Activated T-helper 2 cell treated with anti-CD3 and anti-CD28 coated beads, Interferon-gamma antibody, Interleukin-2, Interleukin-4, amounts not matched to agents 10 μg/mL and 5 μg/mL and 100 μg/mL, durations not matched to agents 14 hours and 24 hours and 36 hours (primary cell): ENCODE measurements at regions not wholly inside any gene's neighbourhood (a gene's known extent, or its start where the extent isn't known, plus 50 kb on each side); places are given as distances from the start of the nearest gene placed in this dataset.
A peak's percentile ranks its signal among the peaks of the same experiment; 100 is the strongest.
"Not testable (repeated sequence)": the region's sequence is repeated elsewhere in the genome, so short reads cannot be mapped to it uniquely, and the experiment has no call there.

Source experiments
- DNase-seq: peaks from one replicate; pipeline ENCODE4 v3.0.0; 2021; ENCODE audit warnings: low spot score
- H3K27ac Mint-ChIP-seq: one replicate; pipeline ENCODE4 v1.8.0; 2021; ENCODE audit warnings: mixed read lengths
- H3K27me3 Mint-ChIP-seq: one replicate; pipeline ENCODE4 v1.8.0; 2021; ENCODE audit warnings: low read depth, mixed read lengths
- H3K36me3 Mint-ChIP-seq: one replicate; pipeline ENCODE4 v1.8.0; 2021; ENCODE audit warnings: low read depth, mixed read lengths
- H3K4me1 Mint-ChIP-seq: one replicate; pipeline ENCODE4 v1.8.0; 2021; ENCODE audit warnings: low read depth, mixed read lengths
- H3K4me3 Mint-ChIP-seq: one replicate; pipeline ENCODE4 v1.8.0; 2021; ENCODE audit warnings: low read depth, mild to moderate bottlenecking, moderate library complexity, mixed read lengths
- H3K9me3 Mint-ChIP-seq: one replicate; pipeline ENCODE4 v1.8.0; 2021; ENCODE audit warnings: mixed read lengths
- intact Hi-C: fragments of 100-400 bp; cut with micrococcal nuclease; formaldehyde crosslinking; loops from one replicate; pipeline ENCODE4 v1.15.1; 2023

DNA sequence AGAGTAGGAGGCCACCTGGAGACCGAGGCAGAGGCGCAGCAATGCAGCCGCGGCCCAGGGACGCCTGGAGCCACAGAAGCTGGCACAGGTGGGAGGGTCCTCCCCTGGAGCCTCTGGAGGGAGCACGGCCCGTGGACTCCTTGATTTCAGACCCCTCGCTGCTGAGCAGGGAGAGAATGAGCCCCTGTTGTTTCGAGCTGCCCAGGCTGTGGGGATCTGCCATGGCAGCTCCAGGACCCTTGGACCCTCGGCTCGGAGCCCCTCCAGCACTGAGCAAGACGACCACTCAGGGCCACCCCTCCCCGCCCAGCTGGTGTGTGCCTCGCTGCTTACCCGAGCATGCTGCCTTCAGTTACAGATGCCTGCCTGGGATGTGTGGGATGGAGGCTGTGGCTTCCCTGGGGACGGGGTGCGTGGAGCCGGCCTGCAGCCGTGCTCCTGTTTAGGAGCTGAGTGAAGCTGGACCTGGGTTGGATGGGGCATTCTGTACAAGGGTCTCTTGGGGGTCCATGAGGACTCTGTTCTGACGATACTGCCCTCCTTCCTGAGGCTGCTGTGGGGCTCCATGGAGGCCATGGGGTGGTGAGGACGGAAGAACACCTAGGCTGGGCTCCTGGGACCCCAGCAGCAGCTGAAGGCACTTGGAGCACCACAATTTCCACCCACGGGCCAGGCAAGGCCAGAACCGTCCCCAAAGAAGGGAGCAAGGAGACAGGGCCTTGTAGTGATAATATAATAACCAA, 115.1 kb upstream of the LPCAT1 start:
- no peaks in the 10 kb centered on the region for H3K9me3 Mint-ChIP-seq
- H3K27me3 Mint-ChIP-seq = peaks cover 14% of the 10 kb centered on the region
- H3K4me1 Mint-ChIP-seq = peaks cover 20% of the 10 kb centered on the region
- peaks cover 3% of the 10 kb centered on the region for H3K36me3 Mint-ChIP-seq
- intact Hi-C loops = no loop called here
- no peak for DNase-seq
- H3K27ac Mint-ChIP-seq = no peak overlapping the region
- H3K4me3 Mint-ChIP-seq = no peak overlapping the region

DNA sequence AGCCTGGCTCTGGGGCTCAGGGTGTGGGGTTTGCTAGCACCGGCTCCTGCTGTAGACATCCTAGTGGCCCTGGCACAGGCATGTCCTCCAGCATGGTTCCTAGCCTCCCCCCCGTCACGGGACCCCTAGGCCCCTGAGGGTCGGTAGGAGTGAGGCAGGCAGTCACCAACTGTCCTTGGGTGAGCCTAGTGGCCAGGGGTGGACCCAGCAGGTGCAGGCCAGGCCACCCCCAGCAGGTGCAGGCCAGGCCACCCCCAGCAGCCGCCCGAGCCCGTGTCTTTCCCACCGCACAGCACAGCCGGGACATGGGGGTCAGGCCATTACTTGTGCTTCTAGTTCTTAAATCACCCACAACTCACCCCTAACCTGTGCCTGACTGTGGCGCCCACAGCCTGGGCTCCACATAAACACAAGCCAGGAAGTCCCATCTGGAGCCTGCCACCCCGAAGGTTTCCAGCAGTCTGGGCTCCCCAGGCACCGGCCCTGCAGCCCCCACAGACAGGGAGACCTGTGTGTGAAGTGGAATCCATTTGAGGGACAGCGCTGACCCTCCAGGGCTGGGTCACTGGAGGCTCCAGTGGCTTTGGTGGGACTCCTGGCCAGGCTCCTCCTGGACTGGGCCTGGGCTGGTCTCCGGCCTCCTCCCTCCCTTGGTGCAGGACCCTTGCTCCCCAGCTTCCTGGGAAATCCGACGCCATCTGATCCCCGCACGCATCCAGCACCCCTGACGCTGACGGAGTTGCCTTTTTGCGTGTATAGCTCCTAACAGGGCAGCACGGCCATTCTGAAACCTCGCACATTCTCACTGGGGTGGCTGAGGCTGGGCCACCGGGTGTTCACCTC, 114.1 kb upstream of the LPCAT1 start:
- intact Hi-C loops = no loop called here
- H3K4me1 Mint-ChIP-seq = peaks cover 24% of the 10 kb centered on the region
- H3K27ac Mint-ChIP-seq = no peak overlapping the region
- H3K9me3 Mint-ChIP-seq = no peaks in the 10 kb centered on the region
- no peak for DNase-seq
- peaks cover 7% of the 10 kb centered on the region for H3K27me3 Mint-ChIP-seq
- H3K36me3 Mint-ChIP-seq = peaks cover 3% of the 10 kb centered on the region
- H3K4me3 Mint-ChIP-seq = no peak overlapping the region

DNA sequence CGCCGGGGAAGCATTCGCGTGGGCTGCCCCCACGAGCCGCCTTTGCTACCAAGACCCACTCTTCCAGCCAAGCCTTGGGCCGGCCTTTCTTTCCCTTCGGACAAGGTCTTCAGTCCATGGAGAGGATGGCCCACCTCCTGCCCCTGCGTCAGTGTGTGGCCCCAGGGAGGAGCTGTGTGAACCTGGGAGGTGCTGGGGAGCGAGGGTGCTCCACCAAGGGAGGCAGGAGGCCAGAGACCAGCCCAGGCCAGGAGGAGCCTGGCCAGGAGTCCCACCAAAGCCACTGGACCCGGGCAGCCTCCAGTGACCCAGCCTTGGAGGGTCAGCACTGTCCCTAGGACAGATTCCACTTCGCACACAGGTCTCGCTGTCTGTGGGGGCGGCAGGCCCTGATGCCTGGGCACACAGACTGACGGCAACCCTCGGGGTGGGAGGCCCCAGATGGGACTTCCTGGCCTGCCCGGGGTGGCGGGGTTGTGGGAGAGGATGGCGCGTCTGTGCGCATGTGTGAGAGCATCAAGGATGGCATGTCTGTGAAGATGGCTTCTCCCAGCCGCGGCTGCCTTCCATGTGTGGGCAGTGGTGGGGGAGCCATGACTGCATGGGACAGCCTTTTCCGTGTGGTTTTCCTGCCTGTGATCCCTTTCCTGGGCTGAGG, 113.3 kb upstream of the LPCAT1 start:
- Mint-ChIP-seq H3K4me1 (peaks cover 31% of the 10 kb centered on the region), H3K36me3 (peaks cover 8% of the 10 kb centered on the region), H3K27me3 (peaks cover 7% of the 10 kb centered on the region), H3K4me3 (no peak overlapping the region), H3K9me3 (no peaks in the 10 kb centered on the region), H3K27ac (no peak overlapping the region)
- no peak for DNase-seq
- intact Hi-C loops = no loop called here

DNA sequence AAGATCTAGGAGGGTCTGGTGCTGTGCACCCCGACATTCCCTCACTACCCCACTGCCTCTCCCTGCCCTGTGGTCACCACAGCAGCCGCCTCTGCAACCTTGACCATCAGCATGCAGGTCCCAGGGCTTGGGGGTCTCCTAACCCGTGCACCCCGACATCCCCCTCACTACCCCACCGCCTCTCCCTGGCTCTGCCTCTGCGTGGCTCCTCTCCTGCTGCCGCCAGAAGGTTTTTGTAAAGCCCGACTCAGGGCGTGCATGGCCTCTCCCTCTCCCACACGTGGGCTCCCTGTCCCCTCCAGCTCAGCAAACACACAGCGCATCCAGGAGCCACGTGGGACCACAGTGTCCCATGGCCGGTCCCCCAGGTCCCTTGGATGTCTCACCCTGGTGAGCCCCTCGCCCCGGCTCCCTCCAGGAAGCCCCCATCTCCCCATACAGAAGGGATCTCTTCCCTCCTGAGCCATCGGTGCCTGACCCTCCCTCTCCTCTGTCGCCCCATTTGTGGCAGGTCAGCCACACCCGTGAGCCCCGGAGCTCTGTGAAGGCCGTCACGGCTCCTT, 112.5 kb upstream of the LPCAT1 start:
- intact Hi-C loops, H3K27me3 Mint-ChIP-seq, H3K9me3 Mint-ChIP-seq, DNase-seq: not testable (repeated sequence)
- Mint-ChIP-seq H3K36me3 (peaks cover 10% of the 10 kb centered on the region), H3K27ac (peak overlapping the region; percentile 70), H3K4me1 (peaks cover 27% of the 10 kb centered on the region), H3K4me3 (peak overlapping the region; percentile 38)

DNA sequence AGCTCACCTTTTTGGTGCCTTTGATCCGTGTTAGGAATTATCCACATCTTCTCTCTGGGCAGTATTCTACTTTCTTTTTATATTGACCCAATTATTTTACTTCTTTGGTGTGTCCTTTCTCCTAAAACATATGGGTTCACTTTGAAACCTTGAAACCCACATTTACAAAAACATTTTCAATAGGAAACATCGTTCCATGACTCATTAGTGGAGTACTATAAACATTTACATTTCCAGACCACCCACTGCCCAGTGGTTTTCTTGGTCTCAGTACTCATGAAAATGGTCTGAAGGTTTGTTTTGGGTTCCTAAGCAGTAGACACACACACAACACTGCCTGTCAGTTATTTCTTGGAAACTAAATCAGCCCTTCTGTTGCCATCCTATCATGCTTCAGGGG, 111.7 kb upstream of the LPCAT1 start:
- H3K27me3 Mint-ChIP-seq, H3K9me3 Mint-ChIP-seq, intact Hi-C loops, DNase-seq: not testable (repeated sequence)
- H3K4me3 Mint-ChIP-seq = peak overlapping the region; percentile 69
- H3K36me3 Mint-ChIP-seq = peaks cover 14% of the 10 kb centered on the region
- H3K4me1 Mint-ChIP-seq = peaks cover 25% of the 10 kb centered on the region
- peak overlapping the region; percentile 70 for H3K27ac Mint-ChIP-seq

DNA sequence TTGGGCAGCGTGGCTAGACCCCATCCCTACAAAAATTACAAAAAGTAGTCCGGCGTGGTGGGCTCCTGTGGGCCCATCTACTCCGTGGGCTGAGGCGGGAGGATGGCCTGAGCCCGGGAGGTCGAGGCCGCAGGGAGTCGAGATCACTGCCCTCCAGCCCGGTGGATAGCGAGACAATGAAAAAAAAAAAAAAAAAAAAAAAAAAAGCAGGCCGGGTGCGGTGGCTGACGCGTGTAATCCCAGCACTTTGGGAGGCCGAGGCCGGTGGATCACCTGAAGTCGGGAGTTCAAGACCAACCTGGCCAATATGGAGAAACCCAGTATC, 110.5 kb upstream of the LPCAT1 start:
- H3K27me3 Mint-ChIP-seq = no peaks in the 10 kb centered on the region
- H3K4me3 Mint-ChIP-seq = peak overlapping the region; percentile 93
- peak overlapping the region; percentile 96 for H3K27ac Mint-ChIP-seq

DNA sequence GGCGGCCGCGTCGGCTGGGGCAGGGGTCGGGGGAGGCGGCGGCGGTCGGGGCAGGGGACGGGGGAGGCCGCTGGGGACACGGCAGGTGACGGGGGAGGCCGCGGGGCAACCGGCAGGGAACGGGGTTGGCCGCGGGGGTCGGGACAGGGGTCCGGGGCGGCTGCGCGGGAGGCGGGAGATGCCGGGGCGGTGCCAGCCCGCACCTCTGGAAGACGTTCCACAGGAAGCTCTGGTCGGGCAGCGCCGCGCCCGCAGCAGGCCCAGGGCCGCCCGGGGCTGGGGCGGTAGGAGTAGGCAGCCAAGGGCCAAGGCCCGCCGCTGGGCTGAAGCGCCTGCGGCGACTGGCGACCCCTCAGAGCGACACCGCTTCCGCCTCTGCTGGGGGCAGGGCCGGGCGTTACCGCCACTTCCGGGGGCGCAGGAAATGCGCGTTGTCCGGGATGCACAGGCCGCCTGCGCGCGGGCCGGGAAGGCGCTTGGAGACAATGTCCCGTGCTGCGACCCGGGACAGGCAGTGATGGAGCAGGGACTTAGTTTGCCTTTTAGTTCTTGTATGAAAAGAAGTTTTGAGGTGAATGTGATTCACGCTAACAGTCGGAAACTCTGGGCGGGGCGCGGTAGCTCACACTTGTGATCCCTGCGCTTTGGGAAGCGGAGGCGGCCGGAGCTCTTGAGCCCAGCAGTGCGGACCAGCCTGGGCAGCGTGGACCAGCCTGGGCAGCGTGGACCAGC, 110.0 kb upstream of the LPCAT1 start:
- H3K4me3 Mint-ChIP-seq = peak overlapping the region; percentile 93
- peaks cover 26% of the 10 kb centered on the region for H3K4me1 Mint-ChIP-seq
- no peaks in the 10 kb centered on the region for H3K27me3 Mint-ChIP-seq
- intact Hi-C loops = no loop called here
- H3K27ac Mint-ChIP-seq = peak overlapping the region; percentile 96
- DNase-seq = peak; percentile 80
- no peaks in the 10 kb centered on the region for H3K9me3 Mint-ChIP-seq
- peaks cover 21% of the 10 kb centered on the region for H3K36me3 Mint-ChIP-seq

More for the DNA sequence above, 110.5 kb upstream of the LPCAT1 start:
- Mint-ChIP-seq H3K4me1 (peaks cover 26% of the 10 kb centered on the region), H3K36me3 (peaks cover 21% of the 10 kb centered on the region), H3K9me3 (no peaks in the 10 kb centered on the region)
- no peak for DNase-seq
- intact Hi-C loops = no loop called here

DNA sequence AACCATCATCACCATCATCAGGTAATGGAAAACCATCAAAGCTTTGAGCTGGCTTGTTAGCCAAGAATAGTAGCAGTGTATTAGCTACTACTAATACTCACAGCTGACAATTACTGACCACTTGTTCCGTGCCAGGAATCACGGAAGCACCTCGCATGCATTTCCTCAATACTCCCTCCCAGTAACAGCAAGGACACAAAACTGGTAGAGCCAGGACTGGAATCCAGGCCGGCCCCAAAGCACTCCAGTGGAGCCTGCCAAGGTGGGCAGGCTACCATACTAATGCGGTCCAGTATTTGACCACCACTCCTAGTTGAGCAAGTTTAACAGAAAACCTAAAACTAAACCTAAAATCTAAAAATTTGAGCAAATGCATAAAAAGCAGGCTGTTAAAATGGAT, 107.2 kb upstream of the LPCAT1 start:
- Mint-ChIP-seq H3K4me1 (peaks cover 26% of the 10 kb centered on the region), H3K36me3 (peaks cover 26% of the 10 kb centered on the region)
- H3K4me3 Mint-ChIP-seq, intact Hi-C loops, H3K27ac Mint-ChIP-seq, H3K9me3 Mint-ChIP-seq, DNase-seq, H3K27me3 Mint-ChIP-seq: not testable (repeated sequence)

DNA sequence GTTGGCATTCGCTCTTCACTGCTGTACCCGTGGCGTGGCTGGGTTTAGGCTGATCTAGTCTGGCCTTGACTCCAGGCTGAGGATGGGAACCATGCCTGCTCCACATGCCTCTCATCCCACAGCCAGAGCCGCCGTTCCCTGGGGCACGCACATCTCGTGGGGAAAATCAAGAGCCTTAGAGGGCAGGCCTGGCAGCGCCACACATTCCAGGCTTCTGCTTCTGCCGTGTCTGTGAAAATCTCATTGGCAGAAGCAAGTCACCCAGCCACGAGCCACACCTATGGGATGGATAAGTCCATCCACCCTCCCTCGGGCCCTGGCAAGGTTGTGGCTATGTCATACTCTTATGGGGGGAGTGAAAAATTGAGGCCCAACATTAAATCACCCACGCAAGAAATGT, 102.6 kb upstream of the LPCAT1 start:
- H3K27ac Mint-ChIP-seq, DNase-seq, H3K4me3 Mint-ChIP-seq, H3K4me1 Mint-ChIP-seq, H3K9me3 Mint-ChIP-seq, H3K27me3 Mint-ChIP-seq, intact Hi-C loops: not testable (repeated sequence)
- H3K36me3 Mint-ChIP-seq = peaks cover 29% of the 10 kb centered on the region

DNA sequence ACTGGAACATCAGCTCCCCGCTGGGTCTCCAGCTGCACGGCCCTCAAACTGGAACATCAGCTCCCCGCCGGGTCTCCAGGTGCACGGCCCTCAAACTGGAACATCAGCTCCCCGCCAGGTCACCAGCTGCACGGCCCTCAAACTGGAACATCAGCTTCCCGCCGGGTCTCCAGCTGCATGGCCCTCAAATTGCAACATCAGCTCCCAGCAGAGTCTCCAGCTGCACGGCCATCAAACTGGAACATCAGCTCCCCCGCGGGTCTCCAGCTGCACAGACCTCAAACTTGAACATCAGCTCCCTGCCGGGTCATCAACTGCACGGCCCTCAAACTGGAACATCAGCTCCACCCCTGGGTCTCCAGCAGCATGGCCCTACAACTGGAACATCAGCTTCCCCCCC, 95.8 kb upstream of the LPCAT1 start:
- DNase-seq, intact Hi-C loops, H3K27ac Mint-ChIP-seq, H3K9me3 Mint-ChIP-seq, H3K4me3 Mint-ChIP-seq, H3K4me1 Mint-ChIP-seq, H3K27me3 Mint-ChIP-seq: not testable (repeated sequence)
- H3K36me3 Mint-ChIP-seq = peaks cover 47% of the 10 kb centered on the region

DNA sequence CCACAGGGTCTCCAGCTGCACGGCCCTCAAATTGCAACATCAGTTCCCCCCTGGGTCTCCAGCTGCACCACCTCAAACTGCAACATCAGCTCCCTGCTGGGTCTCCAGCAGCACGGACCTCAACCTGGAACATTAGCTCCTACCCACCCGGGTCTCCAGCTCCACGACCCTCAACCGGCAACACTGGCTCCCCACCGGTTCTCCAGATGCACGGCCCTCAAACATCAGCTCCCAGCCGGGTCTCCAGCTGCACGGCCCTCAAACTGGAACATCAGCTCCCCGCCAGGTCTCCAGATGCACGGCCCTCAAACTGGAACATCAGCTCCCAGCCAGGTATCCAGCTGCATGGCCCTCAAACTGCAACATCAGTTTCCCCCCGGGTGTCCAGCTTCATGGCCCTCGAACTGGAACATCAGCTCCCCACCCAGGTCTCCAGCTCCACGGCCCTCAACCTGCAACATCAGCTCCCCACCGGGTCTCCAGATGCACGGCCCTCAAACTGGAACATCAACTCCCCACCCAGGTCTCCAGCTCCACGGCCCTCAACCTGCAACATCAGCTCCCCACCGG, 94.6 kb upstream of the LPCAT1 start:
- H3K4me3 Mint-ChIP-seq, DNase-seq, H3K27me3 Mint-ChIP-seq, H3K4me1 Mint-ChIP-seq, intact Hi-C loops, H3K27ac Mint-ChIP-seq, H3K9me3 Mint-ChIP-seq: not testable (repeated sequence)
- peaks cover 39% of the 10 kb centered on the region for H3K36me3 Mint-ChIP-seq

DNA sequence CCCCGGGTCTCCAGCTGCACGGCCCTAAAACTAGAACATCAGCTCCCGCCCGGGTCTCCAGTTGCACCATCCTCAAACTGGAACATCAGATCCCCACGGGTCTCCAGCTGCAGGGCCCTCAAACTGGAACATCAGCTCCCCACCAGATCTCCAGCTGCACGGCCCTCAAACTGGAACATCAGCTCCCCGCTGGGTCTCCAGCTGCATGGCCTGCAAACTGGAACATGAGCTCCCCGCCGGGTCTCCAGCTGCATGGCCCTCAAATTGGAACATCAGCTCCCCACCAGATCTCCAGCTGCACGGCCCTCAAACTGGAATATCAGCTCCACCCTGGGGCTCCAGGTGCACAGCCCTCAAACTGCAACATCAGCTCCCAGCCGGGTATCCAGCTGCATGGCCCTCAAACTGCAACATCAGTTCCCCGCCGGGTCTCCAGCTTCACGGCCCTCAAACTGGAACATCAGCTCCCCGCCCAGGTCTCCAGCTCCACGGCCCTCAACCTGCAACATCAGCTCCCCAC, 93.5 kb upstream of the LPCAT1 start:
- DNase-seq, H3K9me3 Mint-ChIP-seq, H3K27ac Mint-ChIP-seq, H3K27me3 Mint-ChIP-seq, H3K4me1 Mint-ChIP-seq, intact Hi-C loops, H3K4me3 Mint-ChIP-seq: not testable (repeated sequence)
- peaks cover 46% of the 10 kb centered on the region for H3K36me3 Mint-ChIP-seq
